AG09319 (cell line): ENCODE measurements at regions not wholly inside any gene's neighbourhood (a gene's known extent, or its start where the extent isn't known, plus 50 kb on each side); places are given as distances from the start of the nearest gene placed in this dataset.

Experiments
- DNase-seq: peaks from one replicate; pipeline ENCODE4 v3.0.0-alpha.2; 2010; ENCODE audit warnings: low read depth; ENCODE audit errors: extremely low read depth
- TF ChIP-seq, protein P1 (sequence below): IDR thresholded peaks from 2 replicates; pipeline ENCODE4 v1.5.1; 2011; ENCODE audit warnings: low read depth, mild to moderate bottlenecking, inconsistent platforms, low read length, moderate library complexity

DNA sequence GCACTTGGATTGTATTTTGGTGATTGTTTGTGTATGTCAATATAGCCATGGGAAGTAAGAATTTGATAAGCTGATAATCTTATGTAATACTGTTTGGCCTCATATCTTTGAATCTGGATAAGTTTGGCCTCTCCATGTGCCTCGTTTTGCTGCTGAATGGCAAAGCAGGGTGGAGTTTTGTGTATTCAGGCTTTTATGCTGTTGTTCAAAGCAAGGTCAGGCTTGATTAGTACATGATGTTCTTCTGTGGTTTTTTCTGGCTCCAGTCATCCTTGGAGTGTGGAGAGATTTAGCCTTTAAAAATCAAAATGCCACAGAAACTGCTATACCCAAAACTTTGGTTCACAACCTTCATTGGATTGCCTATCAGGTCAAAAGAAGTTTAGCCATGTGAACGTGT lies 728.9 kb upstream of the GJE1 start:
- TF ChIP-seq, protein P1, sequence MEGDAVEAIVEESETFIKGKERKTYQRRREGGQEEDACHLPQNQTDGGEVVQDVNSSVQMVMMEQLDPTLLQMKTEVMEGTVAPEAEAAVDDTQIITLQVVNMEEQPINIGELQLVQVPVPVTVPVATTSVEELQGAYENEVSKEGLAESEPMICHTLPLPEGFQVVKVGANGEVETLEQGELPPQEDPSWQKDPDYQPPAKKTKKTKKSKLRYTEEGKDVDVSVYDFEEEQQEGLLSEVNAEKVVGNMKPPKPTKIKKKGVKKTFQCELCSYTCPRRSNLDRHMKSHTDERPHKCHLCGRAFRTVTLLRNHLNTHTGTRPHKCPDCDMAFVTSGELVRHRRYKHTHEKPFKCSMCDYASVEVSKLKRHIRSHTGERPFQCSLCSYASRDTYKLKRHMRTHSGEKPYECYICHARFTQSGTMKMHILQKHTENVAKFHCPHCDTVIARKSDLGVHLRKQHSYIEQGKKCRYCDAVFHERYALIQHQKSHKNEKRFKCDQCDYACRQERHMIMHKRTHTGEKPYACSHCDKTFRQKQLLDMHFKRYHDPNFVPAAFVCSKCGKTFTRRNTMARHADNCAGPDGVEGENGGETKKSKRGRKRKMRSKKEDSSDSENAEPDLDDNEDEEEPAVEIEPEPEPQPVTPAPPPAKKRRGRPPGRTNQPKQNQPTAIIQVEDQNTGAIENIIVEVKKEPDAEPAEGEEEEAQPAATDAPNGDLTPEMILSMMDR: no peak
- DNase-seq: peak; percentile 43

DNA sequence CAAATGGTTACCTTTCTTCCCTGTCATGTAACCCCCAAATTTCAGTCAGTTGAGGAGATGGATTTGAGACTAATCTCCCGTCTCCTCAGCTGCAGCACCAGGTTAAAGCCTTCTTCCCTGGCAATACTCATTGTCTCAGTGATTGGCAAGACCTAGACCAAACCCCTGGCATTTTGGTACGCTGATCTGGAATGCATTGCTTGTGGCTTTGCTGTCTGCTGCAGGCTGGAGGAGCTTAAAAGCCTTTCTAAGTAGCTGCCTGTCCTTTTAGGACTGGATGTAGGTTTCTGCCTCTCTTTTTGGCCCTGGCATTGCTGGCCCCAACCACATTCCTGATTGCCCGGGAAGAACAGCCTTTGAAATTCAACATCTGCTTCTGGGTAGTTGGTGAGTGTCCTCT lies 729.6 kb upstream of the GJE1 start:
- TF ChIP-seq, protein P1: no peak

DNA sequence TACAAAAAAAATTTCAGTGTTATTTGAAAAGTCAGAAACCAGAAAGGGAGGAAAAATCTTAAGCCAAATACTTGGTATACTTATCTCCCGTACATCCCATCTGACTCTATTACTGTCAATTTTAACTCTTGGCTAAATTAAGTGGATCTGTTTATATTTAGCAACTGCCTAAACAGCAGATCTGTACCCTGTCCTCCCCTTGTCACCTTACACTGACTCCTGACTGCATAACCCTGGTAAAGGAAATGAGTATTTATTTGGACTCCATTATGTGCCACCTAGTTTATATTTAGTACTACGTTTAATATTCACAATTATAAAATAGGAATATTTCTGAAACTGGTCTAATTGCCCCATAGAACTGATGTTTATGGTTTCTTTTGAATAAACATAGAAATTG lies 730.2 kb upstream of the GJE1 start:
- DNase-seq: no peak
- TF ChIP-seq, protein P1: no peak

More for the DNA sequence above, 729.6 kb upstream of the GJE1 start:
- no peak for DNase-seq

DNA sequence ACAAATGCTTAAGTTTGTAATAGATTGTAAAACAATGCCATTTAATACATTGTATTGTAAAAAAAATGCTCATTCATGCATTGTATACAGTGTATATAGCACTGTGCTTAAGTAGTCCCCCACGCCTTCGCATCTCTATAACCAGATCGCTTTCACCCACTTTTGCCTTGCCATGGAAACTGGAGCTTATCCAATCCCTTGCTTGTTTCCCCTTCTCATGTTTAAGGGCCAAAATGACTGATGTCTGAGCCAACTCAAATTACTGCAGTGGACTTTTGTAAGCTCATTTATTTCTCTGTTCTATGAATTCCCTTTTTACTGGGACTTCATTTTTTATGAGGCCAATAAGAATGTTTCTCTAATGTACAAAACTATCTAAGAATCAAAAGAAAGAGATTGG lies 730.9 kb upstream of the GJE1 start:
- no peak for DNase-seq
- TF ChIP-seq, protein P1: no peak

DNA sequence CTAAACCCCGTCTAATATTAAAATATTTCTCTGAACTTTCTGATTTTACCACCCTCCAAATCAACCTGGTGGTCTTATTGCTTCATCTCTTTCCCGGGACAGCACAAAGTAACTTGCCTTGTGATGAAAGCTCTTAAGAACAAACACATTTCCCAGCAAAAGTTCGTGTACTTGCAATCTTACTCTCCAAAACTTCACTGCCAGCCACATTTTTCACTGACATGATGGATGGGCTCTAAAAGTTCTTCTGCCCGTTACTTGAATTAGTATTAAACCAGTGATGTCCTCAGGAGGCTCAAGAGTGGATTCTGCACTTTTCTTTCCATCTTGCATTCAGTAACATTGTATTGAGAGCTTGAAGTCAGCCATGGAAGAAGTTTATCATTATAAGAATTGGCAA lies 731.6 kb upstream of the GJE1 start:
- TF ChIP-seq, protein P1: no peak
- no peak for DNase-seq

DNA sequence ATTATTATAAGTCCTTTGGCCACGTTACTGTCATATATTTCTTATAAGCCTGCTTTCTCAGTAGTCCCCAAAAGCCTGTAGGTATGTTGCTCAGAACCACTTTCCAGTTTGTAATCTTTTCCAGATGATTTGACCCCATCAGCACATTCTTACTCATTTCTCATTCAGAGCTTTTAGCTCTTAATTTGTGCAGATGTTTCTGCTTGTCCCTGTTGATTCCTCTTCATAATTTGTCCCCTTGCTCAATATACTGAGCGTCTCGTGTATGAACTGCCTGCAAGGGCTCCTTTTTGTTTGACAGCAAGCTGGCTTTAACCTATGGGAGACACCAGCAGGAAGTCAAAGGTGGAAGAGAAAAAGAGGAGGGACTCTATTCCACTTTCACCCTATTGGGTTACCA lies 733.8 kb upstream of the GJE1 start:
- DNase-seq: peak; percentile 15
- TF ChIP-seq, protein P1: no peak

DNA sequence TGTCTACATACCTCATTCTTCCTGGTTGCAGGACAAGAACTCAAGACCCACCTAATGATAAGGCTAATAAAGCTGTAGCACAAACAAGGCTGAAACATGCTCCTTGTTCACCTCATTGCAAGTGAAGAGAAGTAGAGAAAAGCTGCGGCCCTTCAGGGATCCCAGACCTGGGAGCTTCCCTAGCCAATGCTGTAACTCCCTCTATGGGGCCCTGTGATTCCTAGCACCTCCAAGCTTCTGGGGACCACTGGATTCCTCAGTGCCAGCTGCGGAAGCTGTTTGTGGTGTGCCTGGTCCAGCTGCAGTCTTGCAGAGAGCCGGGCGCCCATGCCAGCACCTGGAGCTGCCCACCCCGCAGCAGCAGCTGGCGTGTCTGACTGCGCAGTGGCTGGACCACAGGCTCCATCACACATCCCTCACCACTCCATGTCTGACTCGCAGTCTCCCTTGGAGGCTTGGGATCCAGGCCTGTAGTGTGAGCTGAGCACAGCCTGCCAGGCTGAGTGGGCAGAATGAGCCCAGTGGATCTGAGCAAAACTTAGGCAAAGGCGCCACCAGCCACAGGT lies 737.2 kb upstream of the GJE1 start:
- no peak for DNase-seq
- TF ChIP-seq, protein P1: no peak
